GM12801 (cell line): ENCODE measurements at regions not wholly inside any gene's neighbourhood (a gene's known extent, or its start where the extent isn't known, plus 50 kb on each side); places are given as distances from the start of the nearest gene placed in this dataset.

Source experiments
- TF ChIP-seq, protein P1 (sequence below): IDR thresholded peaks from one replicate; pipeline ENCODE4 v1.5.1; 2011; ENCODE audit warnings: control low read depth; ENCODE audit not compliant: insufficient read length; ENCODE audit errors: extremely low read depth

GRCh38 chr11:23781803-23782560 is 714.9 kb upstream of the LUZP2 start:
- TF ChIP-seq, protein P1, sequence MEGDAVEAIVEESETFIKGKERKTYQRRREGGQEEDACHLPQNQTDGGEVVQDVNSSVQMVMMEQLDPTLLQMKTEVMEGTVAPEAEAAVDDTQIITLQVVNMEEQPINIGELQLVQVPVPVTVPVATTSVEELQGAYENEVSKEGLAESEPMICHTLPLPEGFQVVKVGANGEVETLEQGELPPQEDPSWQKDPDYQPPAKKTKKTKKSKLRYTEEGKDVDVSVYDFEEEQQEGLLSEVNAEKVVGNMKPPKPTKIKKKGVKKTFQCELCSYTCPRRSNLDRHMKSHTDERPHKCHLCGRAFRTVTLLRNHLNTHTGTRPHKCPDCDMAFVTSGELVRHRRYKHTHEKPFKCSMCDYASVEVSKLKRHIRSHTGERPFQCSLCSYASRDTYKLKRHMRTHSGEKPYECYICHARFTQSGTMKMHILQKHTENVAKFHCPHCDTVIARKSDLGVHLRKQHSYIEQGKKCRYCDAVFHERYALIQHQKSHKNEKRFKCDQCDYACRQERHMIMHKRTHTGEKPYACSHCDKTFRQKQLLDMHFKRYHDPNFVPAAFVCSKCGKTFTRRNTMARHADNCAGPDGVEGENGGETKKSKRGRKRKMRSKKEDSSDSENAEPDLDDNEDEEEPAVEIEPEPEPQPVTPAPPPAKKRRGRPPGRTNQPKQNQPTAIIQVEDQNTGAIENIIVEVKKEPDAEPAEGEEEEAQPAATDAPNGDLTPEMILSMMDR, result no peak

- TF ChIP-seq, protein P1, result no peak
These were observed 707.5 kb upstream of the LUZP2 start for GRCh38 chr11:23789200-23789853.

GRCh38 chr11:23789938-23790371 is 706.9 kb upstream of the LUZP2 start:
- TF ChIP-seq, protein P1, result no peak

DNA sequence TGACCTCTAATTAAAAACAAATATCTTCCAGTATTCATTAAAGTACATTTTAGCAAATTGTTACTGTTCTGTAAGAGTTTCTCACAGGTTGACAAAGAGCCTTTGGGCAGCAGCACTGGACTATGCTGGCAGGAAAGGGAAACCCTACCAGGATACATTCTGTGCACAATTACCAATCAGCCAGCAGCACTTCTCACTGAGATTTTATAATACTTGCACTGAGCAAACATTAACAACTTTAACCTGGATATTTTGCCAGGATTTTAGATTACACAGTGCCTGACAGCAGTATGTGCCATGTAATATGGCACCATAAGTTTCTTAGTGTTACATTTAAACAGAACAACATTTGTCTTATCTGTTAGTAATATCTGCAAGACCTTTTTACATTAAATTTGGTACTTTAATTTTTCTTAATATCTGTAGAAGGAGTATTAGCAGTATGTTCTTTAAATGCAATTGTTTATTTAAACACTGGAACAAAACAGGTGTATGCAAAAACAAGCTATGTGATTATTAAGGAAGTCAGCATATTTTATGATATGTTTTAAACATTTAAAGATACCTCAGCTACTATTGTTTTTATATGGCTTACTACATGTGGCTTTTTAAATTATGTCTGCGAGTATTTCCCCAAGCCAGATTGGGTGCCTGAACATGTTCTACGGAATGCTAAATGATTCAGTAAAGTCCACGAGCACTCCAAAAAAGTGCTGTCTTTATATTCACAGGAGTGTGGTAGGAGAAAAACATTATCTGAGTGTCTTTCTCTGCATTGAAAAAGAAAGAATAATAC is 699.0 kb upstream of the LUZP2 start:
- TF ChIP-seq, protein P1, result no peak

DNA sequence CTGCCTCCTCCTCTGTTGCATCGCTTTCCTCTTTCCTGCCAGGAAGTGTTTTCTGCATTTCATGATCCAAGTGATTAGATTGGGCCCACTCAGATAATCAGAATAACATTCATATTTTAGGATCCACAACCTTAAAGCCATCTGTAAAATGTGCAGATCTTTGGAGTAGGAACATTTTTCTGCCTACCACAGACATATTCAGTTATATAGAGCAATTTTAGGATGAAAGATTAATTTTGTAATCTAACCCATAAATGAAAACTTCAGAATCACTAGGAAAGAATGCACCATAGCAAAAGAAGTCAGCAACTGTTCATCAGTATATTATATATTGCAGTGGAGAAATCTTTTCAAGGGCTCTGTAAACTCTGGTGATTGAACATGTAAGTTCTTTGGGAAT is 659.9 kb upstream of the LUZP2 start:
- TF ChIP-seq, protein P1, result no peak

DNA sequence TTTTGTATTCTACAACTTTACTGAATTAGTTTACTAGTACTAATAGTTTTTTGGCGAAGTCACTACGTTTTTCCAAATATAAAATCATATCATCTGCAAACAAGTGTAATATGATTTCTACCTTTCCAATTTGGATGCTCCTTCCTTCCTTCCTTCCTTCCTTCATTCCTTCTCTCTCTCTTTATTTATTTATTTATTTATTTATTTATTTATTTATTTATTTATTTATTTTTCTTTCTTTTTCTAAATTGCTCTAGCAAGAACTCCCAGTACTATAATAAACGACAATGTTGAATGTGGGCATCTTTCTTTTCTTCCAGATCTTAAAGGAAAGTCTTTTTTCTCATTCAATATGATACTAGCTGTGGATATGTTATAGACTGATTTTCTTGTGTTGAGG is 656.0 kb upstream of the LUZP2 start:
- TF ChIP-seq, protein P1, result no peak

DNA sequence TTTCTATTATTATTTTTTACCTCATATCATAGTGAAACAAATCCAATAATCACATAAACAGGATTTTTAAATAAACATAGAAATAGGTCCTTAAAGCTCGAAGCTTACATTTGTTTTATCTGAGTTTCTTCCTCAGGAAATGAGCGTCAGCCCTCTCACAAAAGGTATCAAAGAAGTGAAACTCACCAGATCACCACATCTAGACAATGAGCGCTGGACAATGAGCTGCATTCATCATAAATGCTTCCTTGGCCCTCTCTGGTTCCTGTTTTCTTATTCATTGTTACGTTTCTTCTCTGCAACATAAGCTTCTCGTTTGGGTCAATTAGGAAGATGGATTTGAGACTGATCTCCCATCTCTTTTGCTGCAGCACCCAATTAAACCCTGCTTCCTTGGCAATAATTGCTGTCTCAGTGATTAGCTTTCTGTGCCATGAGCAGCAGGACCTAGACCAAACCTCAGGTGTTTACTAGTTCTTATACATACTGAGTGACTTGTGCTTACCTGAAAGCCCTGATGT is 649.9 kb upstream of the LUZP2 start:
- TF ChIP-seq, protein P1, result no peak
